NCI-H1092 treated with DMSO at 0.1 percent for 48 hours (cell line): ENCODE measurements at regions not wholly inside any gene's neighbourhood (a gene's known extent, or its start where the extent isn't known, plus 50 kb on each side); places are given as distances from the start of the nearest gene placed in this dataset.

Experiments used
- DNase-seq: peaks from one replicate; lab custom pipeline; 2025; lab: John Stamatoyannopoulos, UW

DNA sequence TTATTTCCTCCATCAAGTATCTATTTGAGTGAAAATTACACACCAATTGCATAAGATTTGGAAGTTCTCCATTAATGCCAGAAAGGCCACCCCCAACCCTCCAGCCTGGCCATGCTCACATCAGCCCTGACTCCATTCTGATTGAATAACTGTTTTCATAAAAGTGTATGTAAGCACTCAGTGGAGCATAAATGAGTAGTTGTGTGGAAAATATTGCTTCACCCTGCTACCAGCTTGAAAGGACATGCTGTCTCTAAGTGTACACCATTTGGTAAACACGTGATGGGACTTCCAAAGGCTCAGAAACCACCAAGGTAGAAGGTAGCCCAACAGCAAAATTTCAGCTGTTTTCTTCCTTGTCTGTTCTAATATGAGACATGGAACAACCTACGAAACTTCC lies 393.8 kb downstream of the ZNF385D start:
- DNase-seq: no peak

GRCh38 chr3:21356402-21356801 lies 394.6 kb downstream of the ZNF385D start:
- DNase-seq: no peak

- DNase-seq: no peak
Observed at GRCh38 chr3:21345382-21345976, 405.5 kb downstream of the ZNF385D start.

DNA sequence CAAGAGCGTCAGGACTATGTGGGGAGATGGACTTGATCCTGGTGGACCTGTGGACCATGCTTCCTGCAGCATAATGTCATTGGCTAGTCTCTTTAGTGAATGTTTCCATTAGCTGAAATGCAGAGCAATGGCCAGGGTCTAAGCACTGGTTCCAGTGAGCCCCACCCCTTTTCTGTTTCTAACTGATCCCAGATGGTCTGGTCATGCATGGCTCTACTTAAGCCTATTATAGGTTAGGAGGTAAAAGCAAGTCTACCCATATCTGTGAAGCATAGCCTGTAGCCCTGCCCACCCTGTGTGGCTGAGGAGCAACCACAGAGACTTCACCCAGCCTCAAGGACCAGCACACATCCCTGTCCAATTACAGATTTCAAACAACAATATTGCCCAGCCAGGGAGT lies 419.2 kb downstream of the ZNF385D start:
- no peak for DNase-seq

DNA sequence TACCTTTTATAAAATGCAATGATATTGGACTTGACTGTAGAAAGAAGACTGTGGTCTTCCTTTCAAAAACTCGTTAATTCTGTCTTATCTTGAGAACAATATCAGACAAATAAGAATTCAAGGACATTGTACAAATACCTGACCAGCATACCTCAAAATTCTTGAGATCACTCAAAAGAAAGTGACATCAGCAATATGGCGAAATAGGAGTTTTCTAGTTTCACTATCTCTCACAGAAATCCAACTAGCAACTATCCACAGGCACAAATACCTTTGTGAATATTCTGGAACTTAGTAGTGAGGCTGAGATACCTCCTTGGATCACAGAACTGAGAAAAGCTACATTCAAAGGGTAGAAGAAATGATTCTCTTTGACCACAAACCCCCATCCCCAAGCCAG lies 419.7 kb downstream of the ZNF385D start:
- DNase-seq: no peak

GRCh38 chr3:21330293-21330692 lies 420.7 kb downstream of the ZNF385D start:
- DNase-seq: no peak

DNA sequence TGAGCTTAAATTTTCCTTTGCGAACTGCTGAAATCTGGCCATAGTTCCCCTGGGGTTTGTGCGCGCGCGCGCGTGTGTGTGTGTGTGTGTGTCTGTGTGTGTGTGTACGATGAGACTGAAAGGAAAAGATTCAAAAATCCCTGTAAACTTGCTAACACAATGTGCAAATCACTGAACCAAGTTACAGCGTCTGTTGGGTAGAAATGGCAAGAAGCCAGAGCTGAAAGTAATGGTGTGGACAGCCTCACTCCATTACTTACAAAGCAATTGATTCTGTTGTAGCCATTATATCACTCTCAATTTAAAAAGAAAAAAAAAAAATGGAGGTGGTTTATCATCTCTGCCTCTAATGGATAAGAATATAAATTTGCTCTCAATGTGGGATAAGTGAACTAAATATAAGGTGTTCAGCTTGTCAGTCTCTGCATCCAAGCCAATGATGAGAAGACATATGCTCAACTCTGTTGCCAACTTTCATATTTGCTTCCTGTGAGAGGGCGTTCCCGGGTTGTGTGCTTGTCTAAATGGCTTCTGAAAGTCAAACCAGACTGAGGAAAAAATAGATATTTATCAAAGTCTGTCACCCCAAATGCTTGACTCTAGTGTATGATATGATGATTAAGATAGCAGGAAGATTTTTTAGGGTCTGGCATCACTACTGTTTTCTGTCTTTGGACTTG lies 422.2 kb downstream of the ZNF385D start:
- no peak for DNase-seq

DNA sequence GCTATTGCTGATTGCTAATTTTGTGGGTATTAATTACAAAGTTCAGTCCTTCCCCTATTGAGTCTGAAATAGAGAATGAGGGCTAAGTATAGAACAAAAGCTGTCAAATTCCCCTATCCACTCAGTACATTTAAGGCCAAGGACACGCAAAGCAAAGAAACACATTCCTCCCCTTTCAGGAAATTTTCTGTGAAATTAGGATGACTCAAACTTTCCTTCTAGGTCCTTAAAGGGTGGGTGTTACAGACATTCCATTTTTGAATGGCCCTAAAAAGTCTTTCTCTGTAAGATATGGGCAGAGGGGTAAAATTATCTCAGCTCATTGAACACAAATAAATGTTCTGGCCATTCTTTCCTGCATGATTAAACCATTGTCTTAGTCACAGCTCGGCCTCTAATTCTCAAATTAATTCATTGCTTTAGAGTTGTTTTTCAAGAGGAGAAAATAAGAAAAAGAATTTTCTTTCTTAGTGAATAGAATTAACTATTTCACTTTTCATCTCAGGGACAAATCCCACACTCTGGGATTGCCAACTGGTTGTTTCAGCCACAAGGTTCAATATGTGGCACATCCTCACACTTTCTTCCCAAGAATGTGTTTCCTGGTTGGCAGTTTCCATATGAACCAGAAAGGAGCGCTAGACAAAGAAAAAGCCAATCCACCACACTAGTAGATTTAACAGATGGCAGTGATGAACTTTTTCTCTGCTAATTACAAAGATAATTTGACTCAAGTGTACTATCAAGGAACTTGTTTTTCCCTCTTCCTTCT lies 424.1 kb downstream of the ZNF385D start:
- DNase-seq: no peak

- no peak for DNase-seq
Observed at GRCh38 chr3:21314688-21315087, 436.3 kb downstream of the ZNF385D start.

GRCh38 chr3:21310891-21311290 lies 440.1 kb downstream of the ZNF385D start:
- no peak for DNase-seq

DNA sequence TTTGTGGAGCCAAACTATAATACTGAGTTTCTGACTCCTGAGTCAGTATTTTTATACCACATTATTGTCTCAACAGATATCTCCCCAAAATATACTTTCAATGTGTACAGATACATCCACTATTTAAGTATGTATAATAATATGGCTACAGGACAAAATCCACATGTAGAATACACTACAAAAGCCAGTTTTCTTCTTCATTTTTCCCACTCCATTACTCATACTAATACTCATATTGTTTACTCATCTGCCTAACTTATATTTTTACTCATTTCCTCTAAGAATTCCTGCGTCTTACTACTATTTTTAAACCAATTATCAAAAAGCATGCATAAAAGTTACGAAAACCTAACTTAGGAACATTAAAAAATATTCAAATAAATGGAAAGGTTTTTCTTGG lies 440.8 kb downstream of the ZNF385D start:
- no peak for DNase-seq

DNA sequence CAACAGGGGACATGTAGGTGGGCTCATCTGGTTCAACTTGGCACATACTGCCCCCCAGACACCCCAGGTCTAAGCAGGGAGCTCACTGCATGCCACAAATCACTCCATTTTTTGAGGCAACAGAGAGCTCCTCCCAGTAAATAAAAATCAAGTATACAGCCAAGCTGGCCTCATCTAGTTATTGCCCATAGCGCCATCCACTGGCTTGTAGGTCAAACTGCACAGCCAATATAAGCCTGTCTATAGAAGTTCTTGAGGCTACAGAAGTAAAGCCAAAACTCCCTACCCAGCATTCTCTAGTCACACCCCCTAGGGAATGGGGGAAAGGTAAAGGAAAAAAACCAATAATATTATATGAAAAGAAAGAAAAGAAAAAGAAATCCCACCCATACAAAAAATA lies 453.7 kb downstream of the ZNF385D start:
- DNase-seq: no peak

- DNase-seq: no peak
Observed at GRCh38 chr3:21294768-21295167, 456.2 kb downstream of the ZNF385D start.

GRCh38 chr3:21292971-21293370 lies 458.0 kb downstream of the ZNF385D start:
- DNase-seq: no peak

DNA sequence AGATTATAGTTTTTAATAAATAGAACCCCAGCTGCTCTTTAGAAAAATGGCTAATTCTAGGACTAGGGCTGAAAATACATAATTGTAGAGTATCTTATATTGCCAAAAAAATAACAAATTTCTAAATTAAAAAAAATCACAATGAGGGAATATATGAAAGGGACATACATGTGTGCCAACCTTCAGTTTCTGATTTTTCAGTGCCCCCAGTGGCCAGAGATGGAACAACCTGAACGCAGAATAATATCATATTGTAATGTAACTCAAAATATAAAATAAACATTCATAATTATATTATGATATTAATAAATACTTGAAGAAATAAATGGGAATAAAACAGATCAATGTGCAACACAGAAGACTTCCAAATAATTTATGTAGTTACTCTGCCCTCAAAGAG lies 460.5 kb downstream of the ZNF385D start:
- no peak for DNase-seq

DNA sequence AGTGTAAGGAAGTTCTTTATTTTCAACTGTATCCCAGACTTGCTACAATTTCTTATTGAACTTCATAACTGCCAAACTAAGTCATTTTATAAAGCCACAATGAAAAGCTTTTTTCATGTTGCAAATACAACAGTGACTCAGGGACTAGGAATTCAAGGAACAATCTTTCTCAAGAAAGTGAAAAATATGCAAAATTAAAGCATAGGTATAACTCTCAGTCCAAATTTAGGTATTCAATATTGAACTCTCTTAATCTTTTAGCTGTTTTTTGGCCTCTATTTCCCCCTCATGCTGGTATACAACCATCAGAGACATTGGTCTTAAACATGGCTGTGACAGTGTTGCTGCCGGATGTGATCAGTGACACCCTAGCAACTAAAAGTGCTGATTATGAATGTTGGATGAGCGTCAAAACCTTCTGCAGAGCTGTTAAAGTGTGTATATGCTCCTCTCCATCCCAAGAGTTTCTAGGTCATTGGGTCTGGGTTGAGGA lies 476.9 kb downstream of the ZNF385D start:
- DNase-seq: no peak

- no peak for DNase-seq
Observed at GRCh38 chr3:21273259-21274025, 477.6 kb downstream of the ZNF385D start.

- DNase-seq: no peak
Observed at GRCh38 chr3:21271606-21272016, 479.4 kb downstream of the ZNF385D start.

GRCh38 chr3:21269882-21270281 lies 481.1 kb downstream of the ZNF385D start:
- DNase-seq: no peak

DNA sequence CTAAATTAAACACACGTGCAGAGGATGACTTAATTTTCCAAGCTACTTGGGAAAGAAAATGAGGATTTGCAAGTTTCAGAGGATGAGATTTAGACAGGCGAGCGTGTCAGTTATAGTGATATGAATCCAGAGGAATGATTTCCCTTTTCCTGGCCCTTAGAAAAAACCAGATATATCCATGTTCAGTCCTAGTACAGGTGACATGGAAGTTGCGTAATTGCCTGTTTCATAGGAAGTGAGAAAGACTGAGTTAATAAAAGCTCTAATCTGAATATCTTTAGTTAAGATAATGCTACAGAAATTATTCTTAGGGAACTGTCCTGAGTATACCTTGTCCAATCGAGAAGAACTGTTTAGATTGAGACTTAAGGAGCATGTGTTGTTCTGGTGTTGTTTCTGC lies 490.5 kb downstream of the ZNF385D start:
- DNase-seq: no peak

DNA sequence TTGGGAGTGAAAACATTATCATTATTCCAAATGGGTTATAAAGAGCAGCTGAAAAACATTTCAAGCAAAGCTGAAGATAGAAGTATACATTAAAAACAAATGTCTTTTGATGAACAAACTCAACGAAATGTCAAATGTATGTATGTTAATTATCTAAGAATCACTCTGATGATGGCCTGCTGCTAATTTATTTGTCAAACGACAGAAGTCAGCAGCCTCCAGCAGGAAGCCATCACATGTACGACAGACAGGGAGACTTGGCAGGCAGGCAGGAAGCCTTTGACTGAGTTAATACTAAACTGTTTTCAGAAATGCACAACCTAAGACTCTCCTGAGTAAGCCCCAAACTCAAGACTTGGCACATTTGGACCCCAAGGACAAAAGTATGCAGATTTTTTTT lies 491.1 kb downstream of the ZNF385D start:
- no peak for DNase-seq

DNA sequence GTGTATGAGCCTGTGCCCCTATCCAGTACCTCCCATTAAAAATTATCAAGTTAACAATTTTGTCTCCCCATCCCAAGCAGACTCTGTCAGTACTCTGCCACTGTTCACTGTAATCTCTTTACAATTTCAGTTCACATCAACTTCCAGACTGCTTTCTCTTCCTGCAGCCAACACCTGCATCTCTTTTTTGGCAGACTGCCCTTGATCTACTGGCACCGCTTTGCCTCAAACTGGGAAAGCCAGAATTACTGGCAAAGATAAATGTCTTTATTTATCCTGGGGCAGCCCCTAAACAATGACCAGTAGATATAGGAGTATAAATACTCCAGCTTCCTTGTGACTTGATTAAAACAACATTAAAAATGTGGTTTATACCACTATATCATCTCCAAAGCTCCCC lies 494.1 kb downstream of the ZNF385D start:
- peak; percentile 3 for DNase-seq
